ENCODE measurements at regions not wholly inside any gene's neighbourhood (a gene's known extent, or its start where the extent isn't known, plus 50 kb on each side); places are given as distances from the start of the nearest gene placed in this dataset.
"Not testable (repeated sequence)": the region's sequence is repeated elsewhere in the genome, so short reads cannot be mapped to it uniquely, and the experiment has no call there.

DNA sequence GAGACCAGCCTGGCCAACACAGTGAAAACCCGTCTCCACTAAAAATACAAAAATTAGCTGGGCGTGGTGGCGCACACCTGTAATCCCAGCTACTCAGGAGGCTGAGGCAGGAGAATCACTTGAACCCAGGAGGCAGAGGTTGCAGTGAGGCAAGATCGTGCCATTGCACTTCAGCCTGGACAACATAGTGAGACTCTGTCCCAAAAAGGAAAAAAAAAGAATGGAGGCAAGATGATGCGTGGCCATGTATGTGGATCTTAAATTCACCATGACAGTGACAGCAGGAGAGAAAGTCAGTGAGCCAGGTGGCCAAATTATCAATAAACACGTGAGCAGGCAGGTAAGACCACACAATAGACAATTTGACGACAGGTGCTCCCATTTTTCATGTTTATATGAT lies 73.0 kb upstream of the CREB3L1 start:
- CTCF ChIA-PET; H3K36me3 Mint-ChIP-seq (ENCODE audit: low read depth); H3K9me3 Mint-ChIP-seq; H3K4me3 Mint-ChIP-seq; H3K4me1 Mint-ChIP-seq (ENCODE audit: low read depth); intact Hi-C loops (cut with micrococcal nuclease); H3K27ac Mint-ChIP-seq; DNase-seq; H3K27me3 Mint-ChIP-seq (ENCODE audit: low read depth): not testable (repeated sequence)

DNA sequence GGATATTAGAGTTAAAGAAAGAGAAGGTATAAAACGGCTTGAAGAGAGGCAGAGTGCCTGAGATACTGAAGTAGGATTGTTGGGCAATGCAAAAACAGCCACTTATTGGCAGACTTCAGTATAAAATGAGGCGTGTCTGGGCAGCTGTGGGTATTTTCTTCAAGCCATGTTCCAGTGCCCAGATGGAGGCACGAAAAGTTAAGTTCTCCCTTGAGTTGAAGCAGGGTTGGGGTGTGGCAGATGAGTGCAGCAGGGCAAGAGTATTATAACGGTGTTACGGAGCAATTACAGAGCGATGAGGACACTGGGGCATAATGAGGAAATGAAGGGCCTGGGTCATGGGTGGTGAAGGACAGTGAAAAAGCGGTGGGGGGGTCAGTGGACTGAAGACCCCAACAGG lies 73.7 kb upstream of the CREB3L1 start:
- Mint-ChIP-seq H3K4me1 (ENCODE audit: low read depth) (no peaks in the 10 kb centered on the region), H3K4me3 (no peak overlapping the region), H3K36me3 (ENCODE audit: low read depth) (no peaks in the 10 kb centered on the region), H3K27ac (no peak overlapping the region), H3K27me3 (ENCODE audit: low read depth) (peaks cover 5% of the 10 kb centered on the region), H3K9me3 (no peaks in the 10 kb centered on the region)
- intact Hi-C loops (cut with micrococcal nuclease): no loop called here
- DNase-seq: no peak
- CTCF ChIA-PET: no interaction called here

DNA sequence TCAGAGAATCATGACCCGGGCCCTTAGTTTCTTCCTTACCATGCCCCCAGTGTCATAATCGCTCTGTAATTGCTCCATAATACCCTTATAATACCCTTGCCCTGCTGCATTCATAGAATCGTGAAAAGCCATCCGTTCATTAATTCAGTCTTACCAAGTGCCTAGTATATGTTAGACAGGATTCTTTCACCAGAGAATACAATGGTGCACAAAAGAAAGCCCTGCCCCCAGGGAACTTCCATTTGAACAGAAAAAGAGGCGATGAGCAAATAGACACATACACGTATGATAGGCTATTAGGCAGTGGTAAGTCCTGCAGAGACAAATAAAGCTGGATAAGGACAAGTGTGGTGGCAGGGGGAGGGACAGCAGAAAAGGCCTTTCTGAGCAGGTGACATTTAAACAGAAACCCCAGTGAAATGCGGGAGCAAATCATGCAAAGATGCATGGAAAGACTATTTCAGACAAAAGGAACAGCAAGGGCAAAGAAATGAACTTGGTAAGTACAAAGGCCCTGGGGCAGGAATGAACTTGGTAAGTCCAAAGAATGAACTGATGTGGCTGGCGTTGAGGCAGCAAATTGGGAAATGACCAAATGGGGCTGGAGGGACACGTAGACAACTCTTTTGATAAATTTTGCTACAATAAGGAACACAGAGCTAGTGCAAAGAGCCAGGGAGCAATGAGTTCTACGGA lies 74.6 kb upstream of the CREB3L1 start:
- H3K27me3 Mint-ChIP-seq (ENCODE audit: low read depth): peaks cover 5% of the 10 kb centered on the region
- intact Hi-C loops (cut with micrococcal nuclease): no loop called here
- H3K4me3 Mint-ChIP-seq: no peak overlapping the region
- H3K27ac Mint-ChIP-seq: no peak overlapping the region
- no peaks in the 10 kb centered on the region for H3K36me3 Mint-ChIP-seq (ENCODE audit: low read depth)
- H3K4me1 Mint-ChIP-seq (ENCODE audit: low read depth): no peaks in the 10 kb centered on the region
- DNase-seq: no peak
- H3K9me3 Mint-ChIP-seq: no peaks in the 10 kb centered on the region
- CTCF ChIA-PET: no interaction called here

DNA sequence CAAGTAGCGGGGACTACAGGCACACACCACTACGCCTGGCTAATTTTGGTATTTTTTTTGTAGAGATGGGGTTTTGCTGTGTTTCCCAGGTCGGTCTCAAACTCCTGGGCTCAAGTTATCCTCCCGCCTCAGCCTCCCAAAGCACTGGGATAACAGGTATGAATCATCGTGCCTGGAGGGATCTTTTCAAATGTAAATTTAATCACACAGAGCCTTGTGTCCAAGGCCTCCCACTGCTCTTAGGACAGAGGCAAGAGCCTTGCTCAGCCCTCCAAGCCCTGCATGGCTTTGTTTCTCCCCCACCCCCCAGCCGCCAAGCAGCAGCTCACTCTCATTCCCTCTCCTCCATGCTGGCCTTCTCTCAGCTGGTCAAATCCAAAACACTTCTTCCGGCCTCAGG lies 75.3 kb upstream of the CREB3L1 start:
- Mint-ChIP-seq H3K4me1 (ENCODE audit: low read depth) (no peaks in the 10 kb centered on the region), H3K27me3 (ENCODE audit: low read depth) (peaks cover 5% of the 10 kb centered on the region), H3K9me3 (no peaks in the 10 kb centered on the region), H3K27ac (no peak overlapping the region), H3K36me3 (ENCODE audit: low read depth) (no peaks in the 10 kb centered on the region), H3K4me3 (no peak overlapping the region)
- DNase-seq: no peak
- CTCF ChIA-PET: no interaction called here
- intact Hi-C loops (cut with micrococcal nuclease): no loop called here

DNA sequence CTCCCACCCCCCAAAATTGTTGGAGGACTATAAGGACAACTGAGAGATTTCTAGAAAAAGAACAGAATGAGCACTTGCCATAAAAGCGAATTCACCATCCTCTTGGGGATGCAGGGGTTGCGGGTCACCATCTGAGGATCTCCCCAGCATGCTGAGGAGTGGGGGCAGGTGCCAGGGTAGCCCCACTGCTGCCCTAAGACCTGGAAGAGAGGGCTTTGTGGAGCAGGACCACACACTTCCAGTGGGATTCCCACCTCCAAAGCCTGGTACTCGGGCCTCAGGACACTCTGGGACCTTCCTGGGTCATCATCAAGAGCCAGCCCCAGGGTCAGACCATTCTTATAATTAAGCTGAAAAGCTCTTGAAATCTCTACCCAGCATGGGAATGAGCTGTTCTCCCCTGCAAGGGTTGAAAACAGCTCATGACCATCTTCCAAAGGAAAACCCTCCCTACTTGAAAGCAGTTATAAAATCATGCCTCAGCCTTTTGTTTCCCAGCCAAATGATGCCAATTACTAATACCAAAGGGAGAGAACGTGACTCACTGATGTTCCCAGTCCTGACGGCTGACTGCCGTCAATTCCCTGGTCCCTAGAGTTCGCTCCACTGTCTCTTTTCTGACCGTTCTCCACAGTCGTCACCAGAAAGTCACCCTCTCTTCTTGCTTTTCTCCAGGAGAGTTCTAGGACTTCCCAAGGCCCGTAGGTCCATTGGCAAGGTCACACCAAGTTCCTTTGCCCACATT lies 76.8 kb upstream of the CREB3L1 start:
- peaks cover 8% of the 10 kb centered on the region for H3K27me3 Mint-ChIP-seq (ENCODE audit: low read depth)
- no peak for DNase-seq
- intact Hi-C loops (cut with micrococcal nuclease): no loop called here
- H3K27ac Mint-ChIP-seq: no peak overlapping the region
- CTCF ChIA-PET: no interaction called here
- H3K9me3 Mint-ChIP-seq: no peaks in the 10 kb centered on the region
- no peaks in the 10 kb centered on the region for H3K36me3 Mint-ChIP-seq (ENCODE audit: low read depth)
- no peaks in the 10 kb centered on the region for H3K4me1 Mint-ChIP-seq (ENCODE audit: low read depth)
- no peak overlapping the region for H3K4me3 Mint-ChIP-seq

DNA sequence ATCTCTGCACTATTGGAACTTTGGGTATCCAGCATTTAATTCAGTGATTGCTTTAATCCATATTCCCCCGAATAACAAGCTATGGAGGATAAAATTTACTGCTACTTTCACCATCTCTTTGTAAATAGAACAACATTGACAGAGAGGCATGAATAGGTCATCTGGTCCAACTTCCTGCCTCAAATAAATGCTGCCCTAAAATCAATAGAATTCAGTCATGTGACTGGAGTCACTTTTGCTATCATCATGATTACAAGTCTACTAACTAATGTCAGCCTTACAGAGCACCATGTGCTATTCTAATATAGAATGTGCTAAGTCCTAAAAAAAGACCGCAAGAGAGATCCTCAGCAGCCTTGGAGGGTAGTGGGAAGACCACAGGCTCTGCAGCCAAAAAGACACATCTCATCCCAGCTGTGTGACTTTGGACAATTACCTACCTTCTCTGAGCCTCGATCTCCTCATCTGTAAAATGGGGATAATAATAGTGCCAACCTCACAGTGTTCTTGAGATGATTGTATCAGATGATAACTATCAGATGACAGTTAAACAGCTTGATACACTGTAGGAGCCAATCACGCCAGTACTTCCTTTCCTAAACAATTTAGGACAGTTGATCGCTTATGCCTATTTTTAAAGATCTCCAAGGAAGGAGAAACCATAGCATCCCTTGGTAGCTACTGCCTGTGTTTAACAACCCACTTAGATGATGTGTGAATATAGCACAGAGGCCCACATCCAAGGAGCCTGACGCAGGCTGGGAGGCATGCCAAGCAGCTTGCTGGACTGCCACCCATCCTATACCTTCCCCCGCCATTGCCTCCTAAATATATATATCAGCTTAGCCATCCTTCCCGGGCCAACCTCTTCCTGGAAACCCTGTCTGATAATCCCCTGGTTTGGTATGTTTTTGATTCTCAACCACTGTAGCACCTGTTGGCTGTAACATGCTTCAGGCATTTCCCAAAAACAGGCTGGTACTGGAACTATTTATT lies 77.3 kb upstream of the PHF21A start:
- Mint-ChIP-seq H3K36me3 (ENCODE audit: low read depth) (no peaks in the 10 kb centered on the region), H3K27ac (no peak overlapping the region), H3K4me1 (ENCODE audit: low read depth) (no peaks in the 10 kb centered on the region), H3K4me3 (no peak overlapping the region), H3K9me3 (no peaks in the 10 kb centered on the region), H3K27me3 (ENCODE audit: low read depth) (peaks cover 10% of the 10 kb centered on the region)
- CTCF ChIA-PET: no interaction called here
- DNase-seq: no peak
- intact Hi-C loops (cut with micrococcal nuclease): no loop called here

GRCh38 chr11:46197421-46197820 lies 76.2 kb upstream of the PHF21A start:
- H3K27ac Mint-ChIP-seq: no peak overlapping the region
- CTCF ChIA-PET: no interaction called here
- H3K4me1 Mint-ChIP-seq (ENCODE audit: low read depth): no peaks in the 10 kb centered on the region
- no peaks in the 10 kb centered on the region for H3K9me3 Mint-ChIP-seq
- DNase-seq: no peak
- intact Hi-C loops (cut with micrococcal nuclease): no loop called here
- H3K4me3 Mint-ChIP-seq: no peak overlapping the region
- H3K27me3 Mint-ChIP-seq (ENCODE audit: low read depth): peaks cover 9% of the 10 kb centered on the region
- H3K36me3 Mint-ChIP-seq (ENCODE audit: low read depth): no peaks in the 10 kb centered on the region

GRCh38 chr11:46188017-46188416 lies 66.8 kb upstream of the PHF21A start:
- intact Hi-C loops (cut with micrococcal nuclease): no loop called here
- Mint-ChIP-seq H3K4me3 (no peak overlapping the region), H3K27me3 (ENCODE audit: low read depth) (peaks cover 10% of the 10 kb centered on the region), H3K4me1 (ENCODE audit: low read depth) (no peaks in the 10 kb centered on the region), H3K36me3 (ENCODE audit: low read depth) (no peaks in the 10 kb centered on the region), H3K9me3 (peaks cover 3% of the 10 kb centered on the region), H3K27ac (no peak overlapping the region)
- no peak for DNase-seq
- CTCF ChIA-PET: no interaction called here

DNA sequence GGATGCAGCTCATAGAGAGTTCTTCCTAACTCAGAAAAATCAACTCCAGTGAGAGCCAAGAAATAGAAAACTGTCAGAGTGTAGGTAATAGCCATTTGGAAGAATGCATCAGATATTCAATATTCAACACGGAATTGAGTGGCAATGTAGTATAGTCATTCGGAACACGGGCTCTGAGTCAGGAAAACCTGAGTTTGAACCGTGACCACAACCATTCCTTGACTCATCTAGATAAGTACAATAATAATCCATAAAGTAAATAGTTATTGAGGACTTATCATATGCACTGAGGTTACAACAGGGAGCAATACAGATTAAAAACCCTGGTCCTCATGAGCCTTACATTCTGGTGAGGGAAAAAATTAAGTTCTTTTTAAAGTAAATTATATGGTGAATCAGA lies 62.6 kb upstream of the PHF21A start:
- Mint-ChIP-seq H3K27me3 (ENCODE audit: low read depth) (peaks cover 13% of the 10 kb centered on the region), H3K9me3 (no peaks in the 10 kb centered on the region), H3K4me1 (ENCODE audit: low read depth) (no peaks in the 10 kb centered on the region), H3K36me3 (ENCODE audit: low read depth) (no peaks in the 10 kb centered on the region), H3K27ac (no peak overlapping the region), H3K4me3 (no peak overlapping the region)
- CTCF ChIA-PET: no interaction called here
- DNase-seq: no peak
- intact Hi-C loops (cut with micrococcal nuclease): no loop called here

- no peak for DNase-seq
- CTCF ChIA-PET: no interaction called here
- no peaks in the 10 kb centered on the region for H3K9me3 Mint-ChIP-seq
- H3K4me3 Mint-ChIP-seq: no peak overlapping the region
- intact Hi-C loops (cut with micrococcal nuclease): no loop called here
- H3K36me3 Mint-ChIP-seq (ENCODE audit: low read depth): no peaks in the 10 kb centered on the region
- H3K4me1 Mint-ChIP-seq (ENCODE audit: low read depth): no peaks in the 10 kb centered on the region
- H3K27ac Mint-ChIP-seq: no peak overlapping the region
- peaks cover 13% of the 10 kb centered on the region for H3K27me3 Mint-ChIP-seq (ENCODE audit: low read depth)
Measured at GRCh38 chr11:46181843-46182424, 60.7 kb upstream of the PHF21A start.

- H3K27ac Mint-ChIP-seq: no peak overlapping the region
- no peaks in the 10 kb centered on the region for H3K9me3 Mint-ChIP-seq
- CTCF ChIA-PET: no interaction called here
- no peak for DNase-seq
- no peak overlapping the region for H3K4me3 Mint-ChIP-seq
- intact Hi-C loops (cut with micrococcal nuclease): no loop called here
- no peaks in the 10 kb centered on the region for H3K36me3 Mint-ChIP-seq (ENCODE audit: low read depth)
- H3K27me3 Mint-ChIP-seq (ENCODE audit: low read depth): peaks cover 13% of the 10 kb centered on the region
- H3K4me1 Mint-ChIP-seq (ENCODE audit: low read depth): no peaks in the 10 kb centered on the region
Measured at GRCh38 chr11:46181387-46181786, 60.1 kb upstream of the PHF21A start.

GRCh38 chr11:46180736-46181135 lies 59.5 kb upstream of the PHF21A start:
- no peaks in the 10 kb centered on the region for H3K4me1 Mint-ChIP-seq (ENCODE audit: low read depth)
- no peak for DNase-seq
- H3K27ac Mint-ChIP-seq: no peak overlapping the region
- intact Hi-C loops (cut with micrococcal nuclease): no loop called here
- no peak overlapping the region for H3K4me3 Mint-ChIP-seq
- H3K9me3 Mint-ChIP-seq: no peaks in the 10 kb centered on the region
- peaks cover 15% of the 10 kb centered on the region for H3K27me3 Mint-ChIP-seq (ENCODE audit: low read depth)
- CTCF ChIA-PET: no interaction called here
- H3K36me3 Mint-ChIP-seq (ENCODE audit: low read depth): no peaks in the 10 kb centered on the region
